Liver (tissue), 8 donors: ENCODE measurements at regions not wholly inside any gene's neighbourhood (a gene's known extent, or its start where the extent isn't known, plus 50 kb on each side); places are given as distances from the start of the nearest gene placed in this dataset.

Experiments used
- DNase-seq: peaks from one replicate; pipeline ENCODE4 v3.0.0-alpha.2; 2017; ENCODE audit warnings: low spot score
- H3K27ac ChIP-seq, 2 donors: one replicate each; pipeline ENCODE4 v1.7.0; 2013; ENCODE audit warnings: inconsistent platforms in 2 of 2, low read length in 2 of 2, control low read depth in 1 of 2, low read depth in 1 of 2, mild to moderate bottlenecking in 1 of 2
- H3K27me3 ChIP-seq, 4 donors: one replicate each; pipeline versions ENCODE4 v1.6.1 to v1.7.0; 2013; ENCODE audit warnings: low read length in 3 of 4, inconsistent platforms in 1 of 4, mild to moderate bottlenecking in 1 of 4, moderate library complexity in 1 of 4; ENCODE audit not compliant: control insufficient read depth in 4 of 4, insufficient read depth in 4 of 4
- H3K36me3 ChIP-seq, 4 donors: one replicate each; pipeline versions ENCODE4 v1.6.1 to v1.7.0; 2013; ENCODE audit warnings: low read length in 3 of 4, mild to moderate bottlenecking in 3 of 4, low read depth in 1 of 4, moderate library complexity in 1 of 4; ENCODE audit not compliant: control insufficient read depth in 4 of 4, insufficient read depth in 3 of 4
- H3K4me1 ChIP-seq, 4 donors: one replicate each; pipeline versions ENCODE4 v1.6.1 to v1.7.0; 2013; ENCODE audit warnings: low read length in 3 of 4, mild to moderate bottlenecking in 3 of 4, moderate library complexity in 1 of 4; ENCODE audit not compliant: control insufficient read depth in 4 of 4, insufficient read depth in 4 of 4
- H3K4me3 ChIP-seq, 3 donors: one replicate each; pipeline versions ENCODE4 v1.6.1 to v1.7.0; 2013; ENCODE audit warnings: low read length in 3 of 3, control low read depth in 1 of 3, low read depth in 1 of 3, mild to moderate bottlenecking in 1 of 3
- H3K9ac ChIP-seq, 2 donors: one replicate each; pipeline ENCODE4 v1.7.0; 2013; ENCODE audit warnings: low read length in 2 of 2, mild to moderate bottlenecking in 2 of 2, moderate library complexity in 2 of 2, control low read depth in 1 of 2, low read depth in 1 of 2
- H3K9me3 ChIP-seq, 4 donors: one replicate each; pipeline versions ENCODE4 v1.6.1 to v1.7.0; 2013; ENCODE audit warnings: low read length in 3 of 4; ENCODE audit not compliant: control insufficient read depth in 4 of 4
- ATF3 ChIP-seq: IDR thresholded peaks from 2 replicates; pipeline ENCODE4 v1.6.1; 2016; ENCODE audit warnings: antibody characterized with exemption
- EGR1 ChIP-seq, 2 donors: IDR thresholded peaks; 2 replicates each; pipeline ENCODE4 v1.6.1; 2016 to 2018; ENCODE audit warnings: antibody characterized with exemption in 2 of 2, low read depth in 2 of 2
- FOXA1 ChIP-seq: IDR thresholded peaks from 2 replicates; pipeline ENCODE4 v1.6.1; 2016; ENCODE audit warnings: antibody characterized with exemption
- GABPA ChIP-seq, 2 donors: IDR thresholded peaks in 1 of 2; conservative IDR thresholded peaks in 1 of 2; 2 replicates each; pipeline ENCODE4 v1.6.1; 2016; ENCODE audit warnings: antibody characterized with exemption in 2 of 2, mild to moderate bottlenecking in 1 of 2, moderate library complexity in 1 of 2
- HNF4A ChIP-seq, 2 donors: conservative IDR thresholded peaks; 2 replicates each; pipeline ENCODE4 v1.6.1; 2016; ENCODE audit warnings: antibody characterized with exemption in 2 of 2, mild to moderate bottlenecking in 2 of 2
- HNF4G ChIP-seq: IDR thresholded peaks from 2 replicates; pipeline ENCODE4 v1.6.1; 2016; ENCODE audit warnings: antibody characterized with exemption
- JUND ChIP-seq, 2 donors: IDR thresholded peaks; 2 replicates each; pipeline ENCODE4 v1.6.1; 2016; ENCODE audit warnings: antibody characterized with exemption in 2 of 2
- MAX ChIP-seq: IDR thresholded peaks from 2 replicates; pipeline ENCODE4 v1.6.1; 2016; ENCODE audit warnings: antibody characterized with exemption
- NR2F2 ChIP-seq: IDR thresholded peaks from 2 replicates; pipeline ENCODE4 v1.6.1; 2016; ENCODE audit warnings: antibody characterized with exemption
- RXRA ChIP-seq, 2 donors: IDR thresholded peaks; 2 replicates each; pipeline ENCODE4 v1.6.1; 2017 to 2018; ENCODE audit warnings: antibody characterized with exemption in 2 of 2, mild to moderate bottlenecking in 1 of 2
- SP1 ChIP-seq: IDR thresholded peaks from 2 replicates; pipeline ENCODE4 v1.6.1; 2018; ENCODE audit warnings: antibody characterized with exemption, mild to moderate bottlenecking
- TAF1 ChIP-seq: conservative IDR thresholded peaks from 2 replicates; pipeline ENCODE4 v1.6.1; 2016; ENCODE audit warnings: antibody characterized with exemption, mild to moderate bottlenecking
- YY1 ChIP-seq: IDR thresholded peaks from 2 replicates; pipeline ENCODE4 v1.6.1; 2016; ENCODE audit warnings: antibody characterized with exemption, mild to moderate bottlenecking
- WGBS: extraction: QIAGEN DNeasy Blood & Tissue Kit; methylation state at CpG from one replicate; pipeline ENCODE4 v1.1.7; 2013; 5-methylcytosine and 5-hydroxymethylcytosine counted together
- TF ChIP-seq, protein P1 (sequence below): fragments of 150-350 bp; IDR thresholded peaks from 2 replicates; pipeline ENCODE4 v1.5.1; 2017; ENCODE audit warnings: improper control_type of control experiment, low read depth, low read length; ENCODE audit not compliant: missing input control
- TF ChIP-seq, protein P2 (sequence below): IDR thresholded peaks from 2 replicates; pipeline ENCODE4 v1.6.1; 2016; ENCODE audit warnings: antibody characterized with exemption, mild to moderate bottlenecking
- donor health status: healthy.
- donor health status: healthy.
- donor health status: healthy.
- donor health status: healthy.
- donor health status: healthy.

- DNase-seq: no peak
- Histone ChIP-seq H3K9me3 (no peaks in the 10 kb centered on the region), H3K9ac (no peak overlapping the region), H3K36me3 (peaks cover 0 to 1% (median 0%) of the 10 kb centered on the region in 4 donors), H3K27ac (no peak overlapping the region), H3K4me1 (peaks cover 0 to 3% (median 1%) of the 10 kb centered on the region in 4 donors), H3K27me3 (no peaks in the 10 kb centered on the region), H3K4me3 (no peak overlapping the region)
- WGBS: 48% methylated on average over 11 of the region's 11 CpGs
- TF ChIP-seq SP1: no peak
- TF ChIP-seq YY1: no peak
- no peak for TF ChIP-seq MAX
- TF ChIP-seq EGR1 (IDR thresholded peaks at IDR 0.05; ENCODE audit: low read depth in 2 of 2): no peak
- no peak for TF ChIP-seq RXRA (IDR thresholded peaks at IDR 0.05)
- TF ChIP-seq FOXA1: no peak
- TF ChIP-seq HNF4A (conservative IDR thresholded peaks at IDR 0.05): no peak
- TF ChIP-seq TAF1: no peak
- no peak for TF ChIP-seq HNF4G
- TF ChIP-seq, protein P1, sequence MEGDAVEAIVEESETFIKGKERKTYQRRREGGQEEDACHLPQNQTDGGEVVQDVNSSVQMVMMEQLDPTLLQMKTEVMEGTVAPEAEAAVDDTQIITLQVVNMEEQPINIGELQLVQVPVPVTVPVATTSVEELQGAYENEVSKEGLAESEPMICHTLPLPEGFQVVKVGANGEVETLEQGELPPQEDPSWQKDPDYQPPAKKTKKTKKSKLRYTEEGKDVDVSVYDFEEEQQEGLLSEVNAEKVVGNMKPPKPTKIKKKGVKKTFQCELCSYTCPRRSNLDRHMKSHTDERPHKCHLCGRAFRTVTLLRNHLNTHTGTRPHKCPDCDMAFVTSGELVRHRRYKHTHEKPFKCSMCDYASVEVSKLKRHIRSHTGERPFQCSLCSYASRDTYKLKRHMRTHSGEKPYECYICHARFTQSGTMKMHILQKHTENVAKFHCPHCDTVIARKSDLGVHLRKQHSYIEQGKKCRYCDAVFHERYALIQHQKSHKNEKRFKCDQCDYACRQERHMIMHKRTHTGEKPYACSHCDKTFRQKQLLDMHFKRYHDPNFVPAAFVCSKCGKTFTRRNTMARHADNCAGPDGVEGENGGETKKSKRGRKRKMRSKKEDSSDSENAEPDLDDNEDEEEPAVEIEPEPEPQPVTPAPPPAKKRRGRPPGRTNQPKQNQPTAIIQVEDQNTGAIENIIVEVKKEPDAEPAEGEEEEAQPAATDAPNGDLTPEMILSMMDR: no peak
- no peak for TF ChIP-seq GABPA (IDR thresholded peaks at IDR 0.05 in 1 of 2, conservative IDR thresholded peaks at IDR 0.05 in 1 of 2)
- TF ChIP-seq NR2F2: no peak
- TF ChIP-seq, protein P2, sequence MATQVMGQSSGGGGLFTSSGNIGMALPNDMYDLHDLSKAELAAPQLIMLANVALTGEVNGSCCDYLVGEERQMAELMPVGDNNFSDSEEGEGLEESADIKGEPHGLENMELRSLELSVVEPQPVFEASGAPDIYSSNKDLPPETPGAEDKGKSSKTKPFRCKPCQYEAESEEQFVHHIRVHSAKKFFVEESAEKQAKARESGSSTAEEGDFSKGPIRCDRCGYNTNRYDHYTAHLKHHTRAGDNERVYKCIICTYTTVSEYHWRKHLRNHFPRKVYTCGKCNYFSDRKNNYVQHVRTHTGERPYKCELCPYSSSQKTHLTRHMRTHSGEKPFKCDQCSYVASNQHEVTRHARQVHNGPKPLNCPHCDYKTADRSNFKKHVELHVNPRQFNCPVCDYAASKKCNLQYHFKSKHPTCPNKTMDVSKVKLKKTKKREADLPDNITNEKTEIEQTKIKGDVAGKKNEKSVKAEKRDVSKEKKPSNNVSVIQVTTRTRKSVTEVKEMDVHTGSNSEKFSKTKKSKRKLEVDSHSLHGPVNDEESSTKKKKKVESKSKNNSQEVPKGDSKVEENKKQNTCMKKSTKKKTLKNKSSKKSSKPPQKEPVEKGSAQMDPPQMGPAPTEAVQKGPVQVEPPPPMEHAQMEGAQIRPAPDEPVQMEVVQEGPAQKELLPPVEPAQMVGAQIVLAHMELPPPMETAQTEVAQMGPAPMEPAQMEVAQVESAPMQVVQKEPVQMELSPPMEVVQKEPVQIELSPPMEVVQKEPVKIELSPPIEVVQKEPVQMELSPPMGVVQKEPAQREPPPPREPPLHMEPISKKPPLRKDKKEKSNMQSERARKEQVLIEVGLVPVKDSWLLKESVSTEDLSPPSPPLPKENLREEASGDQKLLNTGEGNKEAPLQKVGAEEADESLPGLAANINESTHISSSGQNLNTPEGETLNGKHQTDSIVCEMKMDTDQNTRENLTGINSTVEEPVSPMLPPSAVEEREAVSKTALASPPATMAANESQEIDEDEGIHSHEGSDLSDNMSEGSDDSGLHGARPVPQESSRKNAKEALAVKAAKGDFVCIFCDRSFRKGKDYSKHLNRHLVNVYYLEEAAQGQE: no peak
Observed at GRCh38 chr9:109843641-109844040, 63.6 kb downstream of the PALM2AKAP2 start.

- no peak for TF ChIP-seq ATF3
- no peak for TF ChIP-seq JUND (IDR thresholded peaks at IDR 0.05)
- WGBS: 95% methylated on average over 2 of the region's 2 CpGs
- Histone ChIP-seq H3K27me3 (no peaks in the 10 kb centered on the region), H3K27ac (no peak overlapping the region), H3K36me3 (peaks cover 0 to 1% (median 0%) of the 10 kb centered on the region in 4 donors), H3K9me3 (no peaks in the 10 kb centered on the region), H3K4me3 (no peak overlapping the region), H3K9ac (no peak overlapping the region), H3K4me1 (peaks cover 0 to 3% (median 1%) of the 10 kb centered on the region in 4 donors)
- DNase-seq: no peak
Observed at GRCh38 chr9:109845226-109845625, 65.2 kb downstream of the PALM2AKAP2 start.
